ENCODE measurements at regions not wholly inside any gene's neighbourhood (a gene's known extent, or its start where the extent isn't known, plus 50 kb on each side); places are given as distances from the start of the nearest gene placed in this dataset.

- no peak overlapping the region for H3K23ac ChIP-seq (ENCODE audit: low read depth, low read length, poor library complexity)
- no peak overlapping the region for H3K18ac ChIP-seq (ENCODE audit: low read length)
- H3K27ac ChIP-seq (replicated peaks; ENCODE audit: low read length): no peak overlapping the region
- H3K36me3 ChIP-seq (replicated peaks in 1 of 2; ENCODE audit: control insufficient read depth in 2 of 2, insufficient read depth in 2 of 2, low read length in 2 of 2): no peaks in the 10 kb centered on the region
- no peak overlapping the region for H2AFZ ChIP-seq (ENCODE audit: low read length)
- peaks cover 0 to 4% of the 10 kb centered on the region in 2 donors for H3K9me3 ChIP-seq (replicated peaks in 1 of 2; ENCODE audit: control insufficient read depth in 2 of 2, insufficient read depth in 1 of 2, low read depth in 1 of 2, low read length in 2 of 2)
- no peak overlapping the region for H3K4me3 ChIP-seq (ENCODE audit: low read length in 2 of 2)
- H3K14ac ChIP-seq (ENCODE audit: low read length): no peak overlapping the region
- DNase-seq (ENCODE audit: low spot score): no peak
- H2BK5ac ChIP-seq (ENCODE audit: low read length): no peak overlapping the region
- no peak overlapping the region for H4K91ac ChIP-seq (ENCODE audit: low read depth, low read length, poor library complexity)
- H3K9ac ChIP-seq (ENCODE audit: low read depth, low read length, poor library complexity): no peak overlapping the region
- H2AK5ac ChIP-seq (ENCODE audit: low read depth, low read length): peak overlapping the region; percentile 44
- H3K27me3 ChIP-seq (ENCODE audit: control insufficient read depth in 3 of 3, insufficient read depth in 3 of 3, low read depth in 1 of 3, low read length in 3 of 3): peaks cover 0 to 48% (median 0%) of the 10 kb centered on the region in 3 experiments
- no CpG with 5 or more reads among the region's 9 CpGs for WGBS, 2 donors (ENCODE audit: extremely low coverage in 2 of 2, insufficient read length in 2 of 2, insufficient replicate concordance in 1 of 2)
- H3K4me2 ChIP-seq (ENCODE audit: insufficient read depth, low read length, poor library complexity, severe bottlenecking): no peak overlapping the region
- H3K4me1 ChIP-seq (ENCODE audit: control insufficient read depth in 2 of 2, insufficient read depth in 1 of 2, low read depth in 1 of 2, low read length in 2 of 2): peaks cover 11 to 14% of the 10 kb centered on the region in 2 donors
- H2BK120ac ChIP-seq (ENCODE audit: low read depth, low read length): peak overlapping the region; percentile 75
- H4K8ac ChIP-seq (ENCODE audit: low read depth, low read length): no peak overlapping the region
- peak overlapping the region; percentile 31 for H3K4ac ChIP-seq (ENCODE audit: low read length)
- H2BK12ac ChIP-seq (ENCODE audit: low read length): no peak overlapping the region
- H3K79me1 ChIP-seq (ENCODE audit: low read depth, low read length): no peaks in the 10 kb centered on the region
- H2BK15ac ChIP-seq (ENCODE audit: low read length): peak overlapping the region; percentile 37
Measured at GRCh38 chr2:120601566-120601965, 134.1 kb upstream of the GLI2 start.

- Histone ChIP-seq H3K36me3 (replicated peaks in 1 of 2; ENCODE audit: control insufficient read depth in 2 of 2, insufficient read depth in 2 of 2, low read length in 2 of 2) (no peaks in the 10 kb centered on the region), H2BK120ac (ENCODE audit: low read depth, low read length) (no peak overlapping the region), H4K91ac (ENCODE audit: low read depth, low read length, poor library complexity) (no peak overlapping the region), H3K14ac (ENCODE audit: low read length) (no peak overlapping the region), H2AK5ac (ENCODE audit: low read depth, low read length) (no peak overlapping the region), H2BK12ac (ENCODE audit: low read length) (no peak overlapping the region), H3K4me1 (ENCODE audit: control insufficient read depth in 2 of 2, insufficient read depth in 1 of 2, low read depth in 1 of 2, low read length in 2 of 2) (peaks cover 6 to 8% of the 10 kb centered on the region in 2 donors), H3K27me3 (ENCODE audit: control insufficient read depth in 3 of 3, insufficient read depth in 3 of 3, low read depth in 1 of 3, low read length in 3 of 3) (peaks cover 0 to 42% (median 0%) of the 10 kb centered on the region in 3 experiments), H3K4ac (ENCODE audit: low read length) (no peak overlapping the region), H2BK15ac (ENCODE audit: low read length) (no peak overlapping the region), H3K18ac (ENCODE audit: low read length) (no peak overlapping the region), H3K4me2 (ENCODE audit: insufficient read depth, low read length, poor library complexity, severe bottlenecking) (no peak overlapping the region), H3K23ac (ENCODE audit: low read depth, low read length, poor library complexity) (no peak overlapping the region), H4K8ac (ENCODE audit: low read depth, low read length) (no peak overlapping the region), H3K4me3 (ENCODE audit: low read length in 2 of 2) (no peak overlapping the region), H2BK5ac (ENCODE audit: low read length) (no peak overlapping the region), H2AFZ (ENCODE audit: low read length) (no peak overlapping the region), H3K9ac (ENCODE audit: low read depth, low read length, poor library complexity) (no peak overlapping the region), H3K79me1 (ENCODE audit: low read depth, low read length) (no peaks in the 10 kb centered on the region), H3K9me3 (replicated peaks in 1 of 2; ENCODE audit: control insufficient read depth in 2 of 2, insufficient read depth in 1 of 2, low read depth in 1 of 2, low read length in 2 of 2) (peaks cover 0 to 4% of the 10 kb centered on the region in 2 donors), H3K27ac (replicated peaks; ENCODE audit: low read length) (no peak overlapping the region)
- DNase-seq (ENCODE audit: low spot score): no peak
- WGBS, 2 donors (ENCODE audit: extremely low coverage in 2 of 2, insufficient read length in 2 of 2, insufficient replicate concordance in 1 of 2): no CpG with 5 or more reads among the region's 7 CpGs
Measured at GRCh38 chr2:120602251-120602650, 133.4 kb upstream of the GLI2 start.

- Histone ChIP-seq H2BK12ac (ENCODE audit: low read length) (no peak overlapping the region), H2BK120ac (ENCODE audit: low read depth, low read length) (no peak overlapping the region), H3K4me2 (ENCODE audit: insufficient read depth, low read length, poor library complexity, severe bottlenecking) (no peak overlapping the region), H3K14ac (ENCODE audit: low read length) (peak overlapping the region; percentile 42), H4K91ac (ENCODE audit: low read depth, low read length, poor library complexity) (no peak overlapping the region), H3K4me1 (ENCODE audit: control insufficient read depth in 2 of 2, insufficient read depth in 1 of 2, low read depth in 1 of 2, low read length in 2 of 2) (peaks cover under 1 to 2% of the 10 kb centered on the region in 2 donors), H3K23ac (ENCODE audit: low read depth, low read length, poor library complexity) (no peak overlapping the region), H2AFZ (ENCODE audit: low read length) (no peak overlapping the region), H3K9ac (ENCODE audit: low read depth, low read length, poor library complexity) (no peak overlapping the region), H2BK15ac (ENCODE audit: low read length) (no peak overlapping the region), H3K18ac (ENCODE audit: low read length) (no peak overlapping the region), H3K9me3 (replicated peaks in 1 of 2; ENCODE audit: control insufficient read depth in 2 of 2, insufficient read depth in 1 of 2, low read depth in 1 of 2, low read length in 2 of 2) (no peaks in the 10 kb centered on the region), H3K79me1 (ENCODE audit: low read depth, low read length) (no peaks in the 10 kb centered on the region), H2AK5ac (ENCODE audit: low read depth, low read length) (no peak overlapping the region), H3K4me3 (ENCODE audit: low read length in 2 of 2) (peak overlapping the region in 1 of 2 donors; percentile 43), H3K27ac (replicated peaks; ENCODE audit: low read length) (no peak overlapping the region), H4K8ac (ENCODE audit: low read depth, low read length) (no peak overlapping the region), H3K36me3 (replicated peaks in 1 of 2; ENCODE audit: control insufficient read depth in 2 of 2, insufficient read depth in 2 of 2, low read length in 2 of 2) (no peaks in the 10 kb centered on the region), H3K27me3 (ENCODE audit: control insufficient read depth in 3 of 3, insufficient read depth in 3 of 3, low read depth in 1 of 3, low read length in 3 of 3) (peaks cover 0 to 18% (median 0%) of the 10 kb centered on the region in 3 experiments), H3K4ac (ENCODE audit: low read length) (no peak overlapping the region), H2BK5ac (ENCODE audit: low read length) (no peak overlapping the region)
- no CpG with 5 or more reads among the region's 6 CpGs for WGBS, 2 donors (ENCODE audit: extremely low coverage in 2 of 2, insufficient read length in 2 of 2, insufficient replicate concordance in 1 of 2)
- DNase-seq (ENCODE audit: low spot score): no peak
Measured at GRCh38 chr2:120604767-120605166, 130.9 kb upstream of the GLI2 start.

- H3K36me3 ChIP-seq (replicated peaks in 1 of 2; ENCODE audit: control insufficient read depth in 2 of 2, insufficient read depth in 2 of 2, low read length in 2 of 2): no peaks in the 10 kb centered on the region
- no peak overlapping the region for H2BK15ac ChIP-seq (ENCODE audit: low read length)
- H2AK5ac ChIP-seq (ENCODE audit: low read depth, low read length): no peak overlapping the region
- H3K14ac ChIP-seq (ENCODE audit: low read length): peak overlapping the region; percentile 43
- H3K4me3 ChIP-seq (ENCODE audit: low read length in 2 of 2): no peak overlapping the region
- no peak overlapping the region for H2BK12ac ChIP-seq (ENCODE audit: low read length)
- H3K4me2 ChIP-seq (ENCODE audit: insufficient read depth, low read length, poor library complexity, severe bottlenecking): no peak overlapping the region
- no peak overlapping the region for H3K27ac ChIP-seq (replicated peaks; ENCODE audit: low read length)
- no peaks in the 10 kb centered on the region for H3K79me1 ChIP-seq (ENCODE audit: low read depth, low read length)
- no peak overlapping the region for H4K8ac ChIP-seq (ENCODE audit: low read depth, low read length)
- no peak overlapping the region for H2AFZ ChIP-seq (ENCODE audit: low read length)
- H2BK5ac ChIP-seq (ENCODE audit: low read length): no peak overlapping the region
- no peak overlapping the region for H3K18ac ChIP-seq (ENCODE audit: low read length)
- WGBS, 2 donors (ENCODE audit: extremely low coverage in 2 of 2, insufficient read length in 2 of 2, insufficient replicate concordance in 1 of 2): no CpG with 5 or more reads among the region's 10 CpGs
- peaks cover 2 to 6% of the 10 kb centered on the region in 2 donors for H3K4me1 ChIP-seq (ENCODE audit: control insufficient read depth in 2 of 2, insufficient read depth in 1 of 2, low read depth in 1 of 2, low read length in 2 of 2)
- H3K9ac ChIP-seq (ENCODE audit: low read depth, low read length, poor library complexity): peak overlapping the region; percentile 31
- no peak for DNase-seq (ENCODE audit: low spot score)
- no peak overlapping the region for H4K91ac ChIP-seq (ENCODE audit: low read depth, low read length, poor library complexity)
- peak overlapping the region; percentile 13 for H3K23ac ChIP-seq (ENCODE audit: low read depth, low read length, poor library complexity)
- H3K9me3 ChIP-seq (replicated peaks in 1 of 2; ENCODE audit: control insufficient read depth in 2 of 2, insufficient read depth in 1 of 2, low read depth in 1 of 2, low read length in 2 of 2): no peaks in the 10 kb centered on the region
- peaks cover 0 to 15% (median 0%) of the 10 kb centered on the region in 3 experiments for H3K27me3 ChIP-seq (ENCODE audit: control insufficient read depth in 3 of 3, insufficient read depth in 3 of 3, low read depth in 1 of 3, low read length in 3 of 3)
- H2BK120ac ChIP-seq (ENCODE audit: low read depth, low read length): no peak overlapping the region
- no peak overlapping the region for H3K4ac ChIP-seq (ENCODE audit: low read length)
Measured at GRCh38 chr2:120605231-120605935, 130.3 kb upstream of the GLI2 start.

All from neuronal stem cell (in vitro differentiated cells).